A172 (cell line): ENCODE measurements at regions not wholly inside any gene's neighbourhood (a gene's known extent, or its start where the extent isn't known, plus 50 kb on each side); places are given as distances from the start of the nearest gene placed in this dataset.
A peak's percentile ranks its signal among the peaks of the same experiment; 100 is the strongest.
"Not testable (repeated sequence)": the region's sequence is repeated elsewhere in the genome, so short reads cannot be mapped to it uniquely, and the experiment has no call there.

ENCODE experiments used
- DNase-seq: peaks from one replicate; pipeline ENCODE4 v3.0.0-alpha.2; 2015; ENCODE audit warnings: low spot score

- peak; percentile 38 for DNase-seq
Measured at GRCh38 chr4:77220828-77221613, 64.0 kb downstream of the CCNG2 start.

- DNase-seq, result no peak
Measured at GRCh38 chr4:77225022-77225421, 68.0 kb downstream of the CCNG2 start.

GRCh38 chr4:77226939-77227705 lies 70.1 kb downstream of the CCNG2 start:
- no peak for DNase-seq

- no peak for DNase-seq
Measured at GRCh38 chr4:77229433-77229832, 72.4 kb downstream of the CCNG2 start.

GRCh38 chr4:77232653-77233052 lies 75.6 kb downstream of the CCNG2 start:
- DNase-seq, result peak; percentile 28

GRCh38 chr4:77235289-77235854 lies 78.4 kb downstream of the CCNG2 start:
- no peak for DNase-seq

- no peak for DNase-seq
Measured at GRCh38 chr4:77236806-77237205, 79.8 kb downstream of the CCNG2 start.

- peak; percentile 28 for DNase-seq
Measured at GRCh38 chr4:77240469-77241066, 83.6 kb downstream of the CCNG2 start.

- DNase-seq, result no peak
Measured at GRCh38 chr4:77248805-77249204, 91.8 kb downstream of the CCNG2 start.

GRCh38 chr4:77251751-77252150 lies 94.7 kb downstream of the CCNG2 start:
- DNase-seq, result no peak

GRCh38 chr4:77263247-77263646 lies 106.2 kb downstream of the CCNG2 start:
- no peak for DNase-seq

GRCh38 chr4:77263976-77264375 lies 107.0 kb downstream of the CCNG2 start:
- not testable (repeated sequence) for DNase-seq

- DNase-seq, result no peak
Measured at GRCh38 chr4:77264826-77265225, 107.8 kb downstream of the CCNG2 start.

GRCh38 chr4:77268108-77268507 lies 111.1 kb downstream of the CCNG2 start:
- no peak for DNase-seq

GRCh38 chr4:77269505-77269904 lies 112.5 kb downstream of the CCNG2 start:
- no peak for DNase-seq

GRCh38 chr4:77273412-77273811 lies 116.4 kb downstream of the CCNG2 start:
- no peak for DNase-seq

GRCh38 chr4:77279114-77279513 lies 122.1 kb downstream of the CCNG2 start:
- DNase-seq, result not testable (repeated sequence)

GRCh38 chr4:77282305-77282704 lies 125.3 kb downstream of the CCNG2 start:
- no peak for DNase-seq

- no peak for DNase-seq
Measured at GRCh38 chr4:77284036-77284435, 127.0 kb downstream of the CCNG2 start.

GRCh38 chr4:77286906-77287305 lies 129.9 kb downstream of the CCNG2 start:
- no peak for DNase-seq

- DNase-seq, result no peak
Measured at GRCh38 chr4:77293426-77293825, 136.4 kb downstream of the CCNG2 start.

GRCh38 chr4:77300996-77301395 lies 144.0 kb downstream of the CCNG2 start:
- not testable (repeated sequence) for DNase-seq
